ENCODE measurements at regions not wholly inside any gene's neighbourhood (a gene's known extent, or its start where the extent isn't known, plus 50 kb on each side); places are given as distances from the start of the nearest gene placed in this dataset.

GRCh38 chr10:106251573-106251972 is 912.9 kb downstream of the SORCS1 start:
- 15% methylated on average over 1 of the region's 1 CpG for WGBS (ENCODE audit: missing lambda C conversion rate)
- Histone ChIP-seq H3K27ac (no peak overlapping the region), H3K4me2 (no peak overlapping the region), H3K4me3 (no peak overlapping the region), H3K4me1 (no peaks in the 10 kb centered on the region), H3K9me3 (no peaks in the 10 kb centered on the region)
- ATAC-seq (no peak), FAIRE-seq (no peak), DNase-seq (ENCODE audit: low read depth in 1 of 2, low spot score in 1 of 2) (no peak)
- TF ChIP-seq BHLHE40 (IDR thresholded peaks at IDR 0.05; ENCODE audit: low read depth, low read length): no peak
- no peak for TF ChIP-seq HES2 (IDR thresholded peaks at IDR 0.05)
- TF ChIP-seq TFCP2L1 (CRISPR knock-in tag; IDR thresholded peaks at IDR 0.05): no peak
- TF ChIP-seq JUNB (IDR thresholded peaks at IDR 0.05): no peak
- TF ChIP-seq BCL3 (IDR thresholded peaks at IDR 0.05): no peak
- TF ChIP-seq MYC (IDR thresholded peaks at IDR 0.05; ENCODE audit: borderline replicate concordance, low read length): no peak
- ChIA-PET POLR2A (no interaction called here), CTCF (no interaction called here)

GRCh38 chr10:106242301-106242700 is 922.2 kb downstream of the SORCS1 start:
- DNase-seq (ENCODE audit: low read depth in 1 of 2, low spot score in 1 of 2): no peak
- FAIRE-seq: no peak
- no peak overlapping the region for H3K4me2 ChIP-seq
- 3% methylated on average over 7 of the region's 7 CpGs for WGBS (ENCODE audit: missing lambda C conversion rate)
- ChIA-PET CTCF (no interaction called here), POLR2A (no interaction called here)
- H3K4me1 ChIP-seq: no peaks in the 10 kb centered on the region
- TF ChIP-seq EHMT2 (IDR thresholded peaks at IDR 0.05; ENCODE audit: low read depth): no peak
- H3K9me3 ChIP-seq: no peaks in the 10 kb centered on the region; the same call in 1 of the 3 replicates
- no peak overlapping the region for H3K27ac ChIP-seq
- H3K4me3 ChIP-seq: no peak overlapping the region
- no peak for ATAC-seq

GRCh38 chr10:106226828-106227227 is 937.7 kb downstream of the SORCS1 start:
- ATAC-seq (no peak), FAIRE-seq (no peak), DNase-seq (ENCODE audit: low read depth in 1 of 2, low spot score in 1 of 2) (no peak)
- Histone ChIP-seq H3K4me2 (no peak overlapping the region), H3K4me3 (no peak overlapping the region), H3K4me1 (no peaks in the 10 kb centered on the region), H3K9me3 (no peaks in the 10 kb centered on the region), H3K27ac (no peak overlapping the region)
- ChIA-PET CTCF (no interaction called here), POLR2A (no interaction called here)
- TF ChIP-seq RCOR1 (IDR thresholded peaks at IDR 0.05; ENCODE audit: low read depth, low read length) (no peak), PBX3 (IDR thresholded peaks at IDR 0.05) (no peak), CBX2 (IDR thresholded peaks at IDR 0.05; ENCODE audit: borderline replicate concordance, low read depth) (no peak), ESRRA (IDR thresholded peaks at IDR 0.05; ENCODE audit: borderline replicate concordance, low read length) (no peak), ZC3H11A (IDR thresholded peaks at IDR 0.05) (no peak), MAZ (IDR thresholded peaks at IDR 0.05; ENCODE audit: borderline replicate concordance, low read depth, low read length) (no peak), HOXB13 (CRISPR knock-in tag; IDR thresholded peaks at IDR 0.05; ENCODE audit: low read depth) (no peak), EHMT2 (IDR thresholded peaks at IDR 0.05; ENCODE audit: low read depth) (no peak), SMC3 (IDR thresholded peaks at IDR 0.05) (no peak), NPAS2 (CRISPR knock-in tag; IDR thresholded peaks at IDR 0.05; ENCODE audit: borderline replicate concordance) (no peak), HES2 (IDR thresholded peaks at IDR 0.05) (no peak)
- WGBS (ENCODE audit: missing lambda C conversion rate): 0% methylated on average over 2 of the region's 2 CpGs

GRCh38 chr10:106226142-106226541 is 938.4 kb downstream of the SORCS1 start:
- CTCF ChIA-PET: no interaction called here
- no peaks in the 10 kb centered on the region for H3K4me1 ChIP-seq
- no peak overlapping the region for H3K4me2 ChIP-seq
- POLR2A ChIA-PET: no interaction called here
- DNase-seq (ENCODE audit: low read depth in 1 of 2, low spot score in 1 of 2) (no peak), ATAC-seq (no peak), FAIRE-seq (no peak)
- H3K4me3 ChIP-seq: no peak overlapping the region
- 6% methylated on average over 1 of the region's 1 CpG for WGBS (ENCODE audit: missing lambda C conversion rate)
- no peaks in the 10 kb centered on the region for H3K9me3 ChIP-seq
- H3K27ac ChIP-seq: no peak overlapping the region
- TF ChIP-seq FOSB (CRISPR knock-in tag; IDR thresholded peaks at IDR 0.05) (no peak), ESRRA (IDR thresholded peaks at IDR 0.05; ENCODE audit: borderline replicate concordance, low read length) (no peak), ZNF302 (CRISPR knock-in tag; IDR thresholded peaks at IDR 0.05) (no peak), HEYL (CRISPR knock-in tag; IDR thresholded peaks at IDR 0.05) (no peak), EHMT2 (IDR thresholded peaks at IDR 0.05; ENCODE audit: low read depth) (no peak), USF2 (IDR thresholded peaks at IDR 0.05) (no peak), PBX3 (IDR thresholded peaks at IDR 0.05) (no peak), ELK1 (IDR thresholded peaks at IDR 0.05; ENCODE audit: low read depth, low read length) (no peak), BCL3 (IDR thresholded peaks at IDR 0.05) (no peak), ZFP36 (IDR thresholded peaks at IDR 0.05; ENCODE audit: borderline replicate concordance, partially characterized antibody) (no peak), HOXB13 (CRISPR knock-in tag; IDR thresholded peaks at IDR 0.05; ENCODE audit: low read depth) (no peak), PHF8 (IDR thresholded peaks at IDR 0.05; ENCODE audit: borderline replicate concordance, low read depth) (no peak), TFCP2L1 (CRISPR knock-in tag; IDR thresholded peaks at IDR 0.05) (no peak)
